NCI-H2227 treated with DMSO at 0.1 percent for 48 hours (cell line): ENCODE measurements at regions not wholly inside any gene's neighbourhood (a gene's known extent, or its start where the extent isn't known, plus 50 kb on each side); places are given as distances from the start of the nearest gene placed in this dataset.
"Not testable (repeated sequence)": the region's sequence is repeated elsewhere in the genome, so short reads cannot be mapped to it uniquely, and the experiment has no call there.

Source experiments
- DNase-seq: peaks from one replicate; lab custom pipeline; 2025; lab: John Stamatoyannopoulos, UW

DNA sequence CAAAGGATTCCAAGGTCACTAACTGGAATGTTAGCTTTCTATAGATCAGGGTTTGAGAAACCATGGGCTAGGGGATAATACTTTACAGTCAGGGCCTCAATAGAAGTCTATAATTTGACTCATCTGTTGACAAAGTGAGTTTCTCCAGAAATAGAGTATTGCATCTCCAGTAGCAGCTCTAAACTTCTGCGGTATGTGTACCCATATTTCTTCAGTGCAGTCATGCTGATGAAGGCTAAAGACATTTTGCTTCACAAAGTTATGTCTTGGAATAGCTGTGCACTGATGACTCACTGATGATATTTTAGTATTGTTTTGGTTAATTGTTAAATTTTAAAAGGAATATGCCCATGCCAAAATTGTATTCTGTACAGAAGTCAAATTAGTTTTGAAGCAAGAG, 464.9 kb upstream of the AMOT start:
- DNase-seq: no peak

GRCh38 chrX:113300580-113300979, 459.9 kb upstream of the AMOT start:
- DNase-seq: no peak

DNA sequence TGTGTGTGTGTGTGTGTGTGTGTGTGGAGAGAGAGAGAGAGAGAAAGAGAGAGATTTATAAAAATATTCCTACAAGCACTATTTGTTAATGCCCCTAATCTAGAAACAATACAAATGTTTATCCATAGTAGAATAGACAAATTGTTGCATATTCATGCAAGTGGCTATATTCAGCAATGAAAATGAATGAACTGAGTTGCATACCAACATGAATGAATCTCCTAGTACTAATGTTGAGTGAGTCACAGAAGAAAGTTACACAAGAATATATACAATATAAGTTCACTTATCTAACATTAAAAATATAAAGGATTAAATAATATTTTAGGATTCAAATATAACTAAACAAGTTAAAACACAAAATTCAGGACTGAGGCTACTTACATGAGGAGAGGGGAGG, 456.8 kb upstream of the AMOT start:
- no peak for DNase-seq

GRCh38 chrX:113289503-113289902, 448.9 kb upstream of the AMOT start:
- no peak for DNase-seq

DNA sequence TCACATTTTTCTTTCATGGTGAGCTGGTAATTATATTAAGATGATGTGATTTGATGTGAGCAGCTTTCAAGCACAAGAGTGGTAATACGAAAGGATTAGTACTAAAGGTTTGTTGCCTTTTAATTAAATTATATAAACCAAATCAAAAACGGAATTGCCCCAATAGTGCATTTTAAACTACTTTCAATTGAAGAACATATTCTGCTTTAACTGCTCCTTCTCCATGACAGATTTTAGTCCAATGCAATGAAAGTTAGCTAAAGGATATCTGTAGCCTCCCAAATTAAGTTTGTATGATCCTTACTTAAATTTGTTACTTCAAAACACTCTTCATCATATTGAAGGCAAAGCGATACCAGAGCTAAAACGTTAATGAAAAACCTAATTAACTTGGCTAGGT, 447.1 kb upstream of the AMOT start:
- no peak for DNase-seq

GRCh38 chrX:113275804-113276203, 435.2 kb upstream of the AMOT start:
- DNase-seq: no peak

GRCh38 chrX:113274791-113275190, 434.2 kb upstream of the AMOT start:
- DNase-seq: no peak

GRCh38 chrX:113274345-113274744, 433.7 kb upstream of the AMOT start:
- no peak for DNase-seq

- DNase-seq: no peak
These were observed 428.6 kb upstream of the AMOT start for GRCh38 chrX:113269203-113269602.

- DNase-seq: no peak
These were observed 419.8 kb upstream of the AMOT start for GRCh38 chrX:113260474-113260873.

GRCh38 chrX:113222305-113222704, 381.7 kb upstream of the AMOT start:
- no peak for DNase-seq

GRCh38 chrX:113212052-113212451, 371.4 kb upstream of the AMOT start:
- no peak for DNase-seq

- no peak for DNase-seq
These were observed 362.0 kb upstream of the AMOT start for GRCh38 chrX:113202601-113203000.

DNA sequence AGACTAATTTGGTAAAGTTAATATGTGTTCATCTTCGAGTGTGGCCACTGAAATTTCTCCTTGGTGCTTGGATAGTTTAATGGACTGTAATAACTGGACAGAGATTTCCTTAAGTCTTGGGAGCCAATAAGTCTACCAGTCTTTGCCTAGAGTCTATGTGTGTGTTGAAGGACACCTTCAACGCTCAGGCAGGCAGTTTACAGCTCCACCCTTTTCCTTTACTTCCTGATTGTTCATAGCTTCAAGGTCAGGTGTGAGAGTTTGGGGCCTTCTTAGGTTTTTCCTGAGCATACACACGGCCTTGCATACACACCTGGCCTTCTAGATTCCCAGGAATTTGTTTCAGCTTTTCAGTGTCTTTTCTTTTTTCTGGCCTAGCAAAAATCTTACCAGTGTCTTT, 355.3 kb upstream of the AMOT start:
- DNase-seq: no peak

GRCh38 chrX:113192418-113192817, 351.8 kb upstream of the AMOT start:
- no peak for DNase-seq

DNA sequence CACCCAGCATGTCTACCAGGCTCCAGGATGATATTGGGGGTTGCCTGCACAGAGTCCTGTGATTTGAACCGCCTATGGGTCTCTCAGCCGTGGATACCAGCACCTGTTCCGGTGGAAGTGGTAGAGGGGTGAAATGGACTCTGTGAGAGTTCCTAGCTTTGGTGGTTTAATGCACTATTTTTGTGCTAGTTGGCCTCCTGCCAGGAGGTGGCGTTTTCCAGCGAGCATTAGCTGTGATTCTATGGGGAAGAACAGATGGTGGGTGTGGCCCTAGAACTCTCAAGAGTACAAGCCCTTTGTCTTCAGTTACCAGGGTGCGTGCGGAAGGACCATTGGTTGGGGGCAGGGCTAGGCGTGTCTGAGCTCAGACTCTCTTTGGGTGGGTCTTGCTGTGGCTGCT, 316.9 kb upstream of the AMOT start:
- DNase-seq: no peak

DNA sequence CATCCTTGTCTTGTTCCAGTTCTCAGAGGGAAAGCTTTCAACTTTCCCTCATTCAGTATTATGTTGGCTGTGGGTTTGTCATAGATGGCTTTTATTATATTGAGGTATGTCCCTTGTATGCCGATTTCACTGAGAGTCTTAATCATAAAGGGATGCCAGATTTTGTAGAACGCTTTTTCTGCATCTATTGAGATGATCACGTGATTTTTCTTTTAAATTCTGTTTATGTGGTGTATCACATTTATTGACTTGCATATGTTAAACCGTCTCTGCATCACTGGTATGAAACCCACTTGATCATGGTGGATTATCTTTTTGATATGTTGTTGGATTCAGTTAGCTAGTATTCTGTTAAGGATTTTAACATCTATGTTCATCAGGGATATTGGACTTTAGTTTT, 313.7 kb upstream of the AMOT start:
- not testable (repeated sequence) for DNase-seq

GRCh38 chrX:113136836-113137235, 296.2 kb upstream of the AMOT start:
- no peak for DNase-seq

- no peak for DNase-seq
These were observed 292.7 kb upstream of the AMOT start for GRCh38 chrX:113133316-113133715.

- DNase-seq: no peak
These were observed 284.1 kb upstream of the AMOT start for GRCh38 chrX:113124693-113125092.

GRCh38 chrX:113075521-113075920, 234.9 kb upstream of the AMOT start:
- no peak for DNase-seq

- no peak for DNase-seq
These were observed 219.1 kb upstream of the AMOT start for GRCh38 chrX:113059714-113060113.

DNA sequence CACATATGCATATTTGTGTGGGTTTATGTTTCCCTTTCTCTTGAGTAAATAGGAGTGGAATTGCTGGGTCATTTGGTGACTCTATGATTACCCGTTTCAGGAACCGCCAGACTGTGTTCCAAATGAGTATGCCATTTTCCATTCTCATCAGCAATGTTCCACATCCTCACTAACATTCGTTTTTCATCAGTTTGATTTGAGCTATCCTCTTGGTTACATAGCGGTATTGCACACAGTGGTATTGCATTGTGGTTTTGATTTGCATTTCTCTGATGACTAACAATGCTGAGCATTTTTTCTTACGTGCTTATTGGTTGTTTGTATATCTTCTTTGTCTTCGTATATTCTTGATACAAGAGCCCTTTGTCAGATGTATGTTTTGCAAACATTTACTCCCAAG, 218.0 kb upstream of the AMOT start:
- DNase-seq: no peak

DNA sequence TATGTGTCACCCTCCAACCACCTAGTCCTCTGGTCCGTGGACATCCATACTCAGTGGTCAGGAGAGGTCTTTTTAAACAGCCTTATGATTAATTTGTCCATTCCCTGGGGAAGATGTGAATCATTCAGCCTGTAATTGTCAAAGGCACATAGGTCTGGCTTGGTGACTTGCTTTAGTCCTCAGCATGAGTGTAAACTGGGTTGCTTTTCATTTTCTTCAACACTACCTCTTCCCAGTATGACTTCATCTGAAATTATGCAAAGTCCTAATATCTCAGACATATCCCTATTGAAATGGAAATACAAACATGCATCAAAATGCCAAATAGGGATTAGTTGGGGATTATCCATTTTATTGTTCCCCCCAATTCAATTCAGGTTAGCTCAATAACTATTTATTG, 208.3 kb upstream of the AMOT start:
- DNase-seq: no peak

DNA sequence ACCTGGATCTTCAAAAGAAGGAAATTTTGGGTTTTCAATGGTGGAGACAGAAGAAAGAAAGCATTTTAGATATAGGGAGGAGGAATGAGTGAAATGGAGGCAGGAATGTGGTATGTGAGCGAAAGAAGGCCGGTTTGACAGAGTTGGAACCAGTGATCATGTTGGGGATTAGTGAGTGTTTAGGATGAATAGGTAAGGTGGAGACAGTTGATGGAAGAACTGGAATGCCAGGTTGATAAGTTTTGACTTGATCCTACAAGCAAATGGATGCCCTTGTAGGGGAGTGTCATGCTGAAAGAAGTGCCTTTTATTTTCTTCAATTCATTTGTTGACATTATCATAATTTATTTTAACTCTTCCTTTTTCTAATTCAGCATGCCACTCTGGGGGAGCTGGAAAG, 207.8 kb upstream of the AMOT start:
- DNase-seq: no peak
